Activated naive CD4-positive, alpha-beta T cell (primary cell): ENCODE measurements at regions not wholly inside any gene's neighbourhood (a gene's known extent, or its start where the extent isn't known, plus 50 kb on each side); places are given as distances from the start of the nearest gene placed in this dataset.
"Not testable (repeated sequence)": the region's sequence is repeated elsewhere in the genome, so short reads cannot be mapped to it uniquely, and the experiment has no call there.

ENCODE experiments used
- DNase-seq, 4 experiments: peaks; one replicate each; lab custom pipeline; 2025; lab: John Stamatoyannopoulos, UW

DNA sequence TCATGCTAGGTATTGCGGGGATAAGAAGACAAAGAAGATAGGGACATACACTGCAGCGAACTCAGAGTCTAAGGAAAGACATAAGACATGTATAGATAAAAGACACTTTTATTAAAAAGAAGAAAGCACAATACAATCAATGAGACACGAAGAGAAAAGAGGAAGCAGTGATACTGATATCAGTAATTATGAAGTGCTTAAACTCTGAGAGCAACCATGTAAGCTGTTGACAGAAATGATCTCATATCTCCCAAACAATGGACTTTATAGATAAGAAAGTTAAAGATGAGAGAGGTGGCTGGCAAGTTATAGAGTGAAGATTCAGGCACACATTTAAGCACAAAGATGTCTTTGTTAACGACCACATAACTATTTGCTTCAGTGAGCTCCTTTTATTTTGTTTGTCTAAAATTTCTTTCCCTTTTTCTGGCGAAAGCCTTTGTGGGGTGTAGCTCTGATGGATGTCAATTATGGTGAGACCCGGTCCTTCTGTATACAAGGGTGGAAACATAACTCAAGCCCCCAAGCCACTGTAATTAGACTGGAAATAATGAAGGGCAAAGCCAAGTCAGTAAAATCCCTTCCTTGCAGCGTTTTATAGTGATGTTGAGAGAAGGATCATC, 818.0 kb upstream of the SLC10A2 start:
- no peak for DNase-seq

DNA sequence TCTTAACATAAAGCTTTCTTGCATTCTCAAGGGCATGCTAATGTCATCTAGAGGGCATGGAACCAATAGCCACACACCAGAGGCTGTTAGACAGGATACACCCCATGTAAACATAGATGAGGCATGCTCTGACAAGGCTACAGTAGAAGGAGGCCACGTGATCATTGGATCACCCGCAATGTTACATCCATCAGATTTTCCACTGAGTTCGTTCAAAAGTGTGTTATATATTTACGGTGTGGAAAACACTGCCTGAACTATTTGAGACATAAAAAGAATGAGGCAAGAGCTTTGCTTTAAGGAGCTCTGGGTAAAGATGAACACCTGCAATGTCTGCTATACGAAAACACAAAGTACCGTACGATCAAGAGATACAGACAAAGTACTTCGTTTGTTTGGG, 817.5 kb upstream of the SLC10A2 start:
- no peak for DNase-seq

DNA sequence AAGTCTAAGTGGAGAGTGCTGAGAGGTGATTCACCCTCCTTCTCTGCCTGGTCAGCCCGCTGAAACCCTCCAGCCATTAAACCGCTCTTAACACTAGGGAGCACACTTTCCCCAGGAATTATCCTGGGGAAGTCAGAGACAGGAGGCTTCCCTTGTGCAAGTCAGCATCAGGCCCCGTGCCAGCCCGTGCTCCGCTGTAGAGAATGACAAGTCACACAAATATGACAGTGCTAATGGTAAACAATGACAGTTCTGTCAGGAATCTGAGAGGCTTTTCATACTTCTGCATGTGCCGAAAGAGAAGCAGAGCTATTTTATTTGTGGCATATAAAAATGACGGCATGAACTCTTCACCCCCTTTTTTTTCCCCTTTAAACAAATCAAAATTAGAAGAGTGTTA, 816.9 kb upstream of the SLC10A2 start:
- no peak for DNase-seq

DNA sequence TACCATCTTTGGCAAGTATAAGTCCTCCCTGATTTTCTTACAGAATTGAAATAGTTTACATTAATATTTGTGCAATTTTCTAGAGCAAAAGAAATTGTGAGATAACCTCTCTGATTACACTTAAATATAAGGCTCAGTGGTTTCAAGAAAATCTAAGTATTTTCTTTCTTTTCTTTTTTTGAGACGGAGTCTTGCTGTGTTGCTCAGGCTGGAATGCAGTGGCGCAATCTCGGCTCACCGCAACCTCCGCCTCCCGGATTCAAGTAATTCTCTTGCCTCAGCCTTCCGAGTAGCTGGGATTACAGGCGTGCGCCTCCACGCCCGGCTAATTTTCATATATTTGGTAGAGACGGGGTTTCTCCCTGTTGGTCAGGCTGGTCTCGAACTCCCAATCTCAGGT, 813.9 kb upstream of the SLC10A2 start:
- not testable (repeated sequence) for DNase-seq

DNA sequence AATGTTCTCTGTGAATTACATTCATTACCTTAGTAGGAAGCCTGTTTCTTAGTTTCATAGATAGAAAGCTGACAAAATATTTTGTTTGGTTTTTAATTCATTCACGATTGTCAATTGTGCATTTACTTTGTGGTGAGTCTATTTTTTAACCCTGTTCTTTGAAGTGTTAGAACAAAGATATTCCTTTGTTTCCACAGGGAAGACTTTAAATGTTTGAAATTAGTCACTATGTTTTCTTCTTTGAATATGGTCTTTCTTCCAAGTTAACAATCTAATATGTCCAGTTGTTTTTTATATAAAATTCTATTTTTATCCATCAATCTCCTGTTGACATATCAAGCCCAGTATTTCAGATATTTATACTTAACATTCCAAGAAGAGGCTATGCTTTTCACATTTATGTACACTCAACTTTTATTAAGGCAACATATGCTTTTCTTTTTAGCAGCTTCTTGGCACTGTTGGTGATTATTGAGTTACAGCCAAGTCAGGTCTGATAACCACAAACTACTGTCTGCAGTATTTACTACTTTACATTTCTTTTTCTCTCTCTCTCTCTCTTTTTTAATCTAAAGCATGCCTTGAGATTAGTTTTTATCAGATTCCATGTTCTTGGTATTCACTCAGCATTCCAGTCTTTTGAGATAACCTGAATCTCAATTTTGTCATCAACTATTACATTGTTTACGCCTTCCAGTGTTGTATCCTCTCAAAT, 812.8 kb upstream of the SLC10A2 start:
- DNase-seq, result no peak

DNA sequence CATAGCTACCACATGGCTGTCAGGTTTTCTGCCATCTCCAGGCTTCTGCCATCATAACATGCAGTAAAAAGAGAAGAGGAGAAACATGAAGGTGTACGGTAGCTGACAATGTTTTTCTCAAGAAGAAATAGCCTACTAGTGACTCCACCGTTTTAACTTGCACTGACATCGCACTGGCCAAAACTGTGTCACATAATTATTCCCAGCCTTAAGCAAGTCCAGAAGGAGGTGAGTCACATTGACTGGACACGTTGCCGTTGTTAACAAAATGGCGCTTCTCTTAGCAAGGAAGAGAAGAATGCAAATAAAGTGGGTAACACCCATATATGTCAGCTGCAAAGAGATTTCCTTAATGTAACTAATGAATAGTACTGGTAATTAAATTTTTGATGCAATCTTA, 810.4 kb upstream of the SLC10A2 start:
- DNase-seq, result no peak

DNA sequence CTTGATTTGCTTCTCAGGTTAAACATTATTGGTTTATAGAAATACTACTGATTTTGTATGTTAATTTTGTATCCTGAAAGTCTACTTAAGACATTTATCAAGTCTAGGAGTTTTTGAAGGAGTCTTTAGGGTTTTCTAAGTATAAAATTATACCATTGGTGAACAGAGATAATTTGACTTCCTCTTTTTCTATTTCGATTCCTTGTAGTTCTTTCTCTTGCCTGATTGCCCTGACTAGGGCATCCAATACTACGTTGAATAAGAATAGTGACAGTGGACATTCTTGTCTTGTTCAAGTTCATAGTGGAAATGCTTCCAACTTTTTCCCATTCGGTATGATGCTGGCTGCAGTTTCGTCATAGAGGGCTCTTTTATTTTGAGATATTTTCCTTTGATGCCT, 807.5 kb upstream of the SLC10A2 start:
- no peak for DNase-seq

DNA sequence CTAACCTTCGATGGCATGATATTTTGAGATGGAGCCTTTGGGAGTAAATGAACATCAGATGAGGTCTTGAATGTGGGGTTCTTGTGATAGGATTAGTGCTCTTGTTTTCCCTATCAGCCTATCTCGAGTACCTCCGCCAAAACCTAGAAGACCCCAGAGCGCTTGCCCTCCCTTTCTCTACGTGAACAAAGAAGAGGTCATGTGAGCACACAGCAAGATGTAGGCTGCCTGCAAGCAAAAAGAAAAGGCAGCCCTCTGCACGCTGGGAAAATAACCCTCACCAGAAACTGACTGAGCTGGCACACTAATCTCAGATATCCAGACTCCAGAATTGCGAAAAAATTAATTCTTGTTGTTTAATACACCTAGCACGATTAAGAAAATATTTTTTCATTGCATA, 799.8 kb upstream of the SLC10A2 start:
- DNase-seq, result no peak

DNA sequence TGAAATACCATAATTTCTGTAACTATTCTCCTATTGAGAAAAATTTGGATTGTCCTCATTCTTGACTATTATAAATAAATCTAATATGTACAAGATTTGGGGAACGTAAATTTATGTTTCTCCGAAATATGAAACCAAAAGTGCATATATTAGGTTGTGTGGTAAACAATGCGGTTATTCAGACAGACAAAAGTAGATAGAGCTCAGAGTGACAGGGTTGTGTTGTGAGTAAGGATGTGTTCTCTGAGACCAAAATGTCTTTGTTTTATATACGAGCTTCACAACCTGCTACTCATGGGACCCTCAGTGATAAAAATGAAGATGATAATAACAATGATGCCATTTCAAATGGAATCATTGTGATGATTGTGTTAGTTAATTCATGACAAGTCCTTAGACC, 796.3 kb upstream of the SLC10A2 start:
- DNase-seq, result no peak

DNA sequence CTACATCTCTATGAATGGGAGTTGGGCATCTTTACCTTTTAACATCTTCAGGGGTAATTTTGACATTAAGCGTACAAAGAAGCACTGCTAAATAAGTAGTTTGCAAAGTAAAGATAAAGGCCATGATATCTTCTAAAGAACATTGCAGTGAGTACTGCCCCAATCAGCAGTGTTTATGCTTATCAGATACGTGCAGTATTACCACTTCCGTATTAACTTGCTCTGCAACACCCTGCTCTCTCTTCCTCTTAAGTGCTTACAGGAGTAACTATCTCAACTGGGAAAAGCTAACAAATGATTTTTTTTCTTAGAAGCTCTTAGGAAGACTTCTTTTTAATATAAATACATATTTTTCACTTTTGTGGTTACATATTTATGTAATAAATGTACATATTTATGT, 793.7 kb upstream of the SLC10A2 start:
- no peak for DNase-seq

DNA sequence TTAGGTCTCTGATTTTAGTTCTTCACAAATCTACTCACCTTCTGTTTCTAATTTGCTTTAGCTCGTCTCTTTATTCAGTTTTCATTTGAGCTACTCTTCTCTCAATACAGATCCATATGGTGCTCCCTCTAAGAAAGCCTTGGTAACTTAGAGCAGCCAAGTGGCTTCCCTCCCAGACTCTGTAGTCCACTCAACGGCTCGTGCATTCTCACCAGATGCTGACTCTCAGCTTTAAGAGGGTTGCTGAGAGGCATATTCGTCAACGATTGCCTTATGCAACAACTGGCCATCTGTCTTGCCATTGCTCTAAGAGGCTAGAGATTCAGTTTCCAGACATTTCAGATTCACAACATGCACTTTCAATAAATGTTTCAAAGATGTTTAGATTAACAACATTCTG, 785.8 kb upstream of the SLC10A2 start:
- no peak for DNase-seq

DNA sequence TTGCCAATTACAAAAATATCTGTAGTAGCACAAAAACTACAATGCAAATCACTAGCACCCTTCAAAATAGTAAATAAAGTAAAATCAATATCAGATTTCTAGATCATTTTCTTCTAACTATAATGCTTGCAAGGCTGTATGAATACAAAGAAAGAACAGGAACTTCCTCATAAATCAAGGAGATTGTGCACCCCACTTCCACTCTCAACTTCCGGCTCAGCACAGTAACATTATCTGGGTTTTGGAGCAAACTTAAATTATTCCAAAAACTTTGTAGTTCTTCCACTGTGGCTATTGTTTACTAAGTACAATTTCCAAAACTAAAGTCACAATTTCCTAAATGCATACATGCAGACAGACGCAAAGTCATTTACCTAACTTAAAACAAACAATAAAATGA, 778.3 kb upstream of the SLC10A2 start:
- DNase-seq, result no peak

DNA sequence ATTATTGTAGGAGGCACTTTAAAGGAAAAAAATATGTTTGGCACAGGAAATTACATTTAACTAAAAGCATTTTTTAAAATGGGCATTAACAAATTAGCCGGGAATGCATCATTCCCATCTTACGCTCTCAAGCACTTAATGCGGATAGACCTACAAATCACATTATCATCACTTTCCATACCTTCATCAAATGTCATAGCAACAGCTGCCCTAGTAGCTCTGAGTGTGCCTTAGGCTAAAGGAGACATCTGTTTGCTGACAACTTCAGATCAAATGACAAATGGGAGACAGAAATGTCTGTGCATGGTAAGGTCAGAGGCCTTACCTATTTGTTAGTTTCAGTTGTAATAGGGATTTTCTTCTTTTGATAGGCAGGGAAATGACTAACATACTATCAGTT, 773.2 kb upstream of the SLC10A2 start:
- no peak for DNase-seq

DNA sequence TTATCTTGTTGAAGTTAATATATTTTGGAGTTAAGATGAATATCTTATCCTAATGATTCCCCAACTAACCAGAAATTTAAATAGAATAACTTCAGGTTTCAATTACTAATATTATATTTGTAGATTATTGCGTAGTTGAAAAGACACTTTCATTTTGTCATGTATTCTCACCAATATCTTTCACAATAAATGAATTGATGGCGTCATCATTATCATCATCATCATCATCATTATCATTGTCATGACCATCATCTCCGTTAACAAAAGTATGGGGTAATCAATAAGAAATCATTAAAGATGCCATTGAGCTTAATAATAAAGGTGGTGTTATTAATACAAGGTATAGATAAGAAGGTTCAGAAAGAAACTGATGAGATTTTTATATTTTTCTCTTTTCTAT, 768.8 kb upstream of the SLC10A2 start:
- no peak for DNase-seq

DNA sequence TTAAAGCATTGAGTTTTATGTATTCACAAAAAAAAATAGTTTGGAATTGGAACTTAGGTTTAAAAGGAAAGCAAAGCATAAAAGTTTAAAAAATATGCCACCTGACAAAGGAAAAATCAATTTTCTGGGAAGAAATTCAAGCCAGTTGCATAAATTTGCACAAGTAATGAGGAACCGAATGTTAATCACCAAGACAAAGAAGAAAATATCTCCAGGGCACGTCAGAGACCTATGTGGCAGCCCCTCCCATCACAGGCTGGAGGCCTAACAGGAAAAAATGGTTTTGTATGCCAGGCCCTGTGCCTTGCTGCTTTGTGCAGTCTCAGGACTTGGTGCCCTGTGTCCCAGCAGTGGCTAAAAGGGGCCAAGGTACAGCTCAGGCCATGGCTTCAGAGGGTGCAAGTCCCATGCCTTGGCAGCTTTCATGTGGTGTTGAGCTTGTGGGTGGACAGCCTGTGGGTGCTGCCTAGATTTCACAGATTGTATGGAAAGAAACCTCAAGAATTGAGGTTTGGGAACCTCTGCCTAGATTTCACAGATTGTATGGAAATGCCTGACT, 767.2 kb upstream of the SLC10A2 start:
- DNase-seq, result no peak

DNA sequence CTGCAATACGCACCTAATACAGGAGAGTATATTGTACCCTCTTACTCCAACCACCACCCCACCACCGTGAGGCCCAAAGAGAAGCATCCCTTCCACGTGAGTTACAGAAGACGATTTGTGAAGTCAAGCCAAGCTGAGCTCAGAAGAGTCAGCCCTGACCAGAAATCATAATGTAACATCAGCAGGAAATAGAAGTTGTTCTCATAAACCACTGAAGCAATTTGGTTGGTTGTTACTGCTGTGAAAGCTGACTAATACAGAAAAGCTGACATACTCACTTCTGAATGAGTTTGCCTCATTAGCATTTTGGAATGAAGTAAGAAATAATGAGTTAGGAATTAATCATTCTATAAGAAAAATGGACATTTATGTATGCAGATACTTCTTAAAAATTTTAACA, 749.4 kb upstream of the SLC10A2 start:
- no peak for DNase-seq

DNA sequence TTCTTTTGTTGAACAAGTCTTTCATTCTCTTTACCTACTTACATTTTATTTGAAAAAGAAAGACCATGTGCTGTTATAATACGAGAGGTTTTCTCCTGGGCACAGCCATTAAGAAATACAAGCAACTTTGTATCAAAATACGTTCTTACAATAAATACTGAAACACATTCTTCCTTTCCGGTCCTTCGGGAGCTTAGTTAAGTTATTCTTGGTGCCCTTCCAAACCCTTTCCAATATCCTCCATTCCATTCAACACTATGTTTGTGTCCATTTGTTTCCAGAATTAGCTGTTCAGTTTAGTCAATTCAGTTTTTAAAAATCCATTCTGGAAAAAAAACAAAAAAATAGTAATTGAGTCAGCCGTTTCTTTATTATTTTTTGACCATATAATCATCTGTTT, 746.8 kb upstream of the SLC10A2 start:
- no peak for DNase-seq

DNA sequence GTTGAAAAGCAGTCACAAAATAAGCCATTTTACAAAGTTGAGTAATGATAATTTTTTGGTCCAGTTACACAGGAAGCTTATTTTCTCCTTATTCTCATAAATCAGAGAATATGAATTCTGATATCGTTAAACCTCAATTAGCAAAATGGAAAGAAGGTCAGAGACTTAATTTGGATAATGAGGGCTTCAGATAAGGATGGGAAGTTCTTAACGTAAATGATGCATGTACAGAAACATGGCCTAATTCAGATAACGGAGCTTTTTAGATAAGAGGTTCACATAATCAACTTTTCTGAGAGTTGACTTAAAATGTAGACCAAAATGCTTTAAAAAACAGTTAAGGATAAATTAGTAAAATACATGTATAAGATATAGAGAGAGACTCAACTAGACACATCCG, 746.3 kb upstream of the SLC10A2 start:
- no peak for DNase-seq

DNA sequence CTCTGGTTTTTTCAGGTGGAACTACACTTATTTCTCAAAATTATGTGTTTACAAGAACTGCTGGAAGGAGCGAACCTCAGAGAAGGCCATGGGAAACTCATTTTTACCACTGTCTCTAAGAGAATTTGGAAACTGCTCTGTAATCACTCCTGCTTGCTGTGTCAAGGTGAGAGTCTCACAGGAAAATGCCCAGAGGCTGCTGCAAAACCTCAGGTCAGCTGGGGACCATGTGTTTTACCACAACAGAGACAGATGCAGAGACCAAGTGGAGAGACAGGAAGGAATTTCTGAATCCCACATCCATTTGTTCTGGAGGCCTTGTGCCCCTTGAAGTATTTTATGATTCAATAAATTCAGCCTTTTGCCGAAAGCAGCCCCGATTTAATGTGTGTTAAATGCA, 743.8 kb upstream of the SLC10A2 start:
- DNase-seq, result no peak

DNA sequence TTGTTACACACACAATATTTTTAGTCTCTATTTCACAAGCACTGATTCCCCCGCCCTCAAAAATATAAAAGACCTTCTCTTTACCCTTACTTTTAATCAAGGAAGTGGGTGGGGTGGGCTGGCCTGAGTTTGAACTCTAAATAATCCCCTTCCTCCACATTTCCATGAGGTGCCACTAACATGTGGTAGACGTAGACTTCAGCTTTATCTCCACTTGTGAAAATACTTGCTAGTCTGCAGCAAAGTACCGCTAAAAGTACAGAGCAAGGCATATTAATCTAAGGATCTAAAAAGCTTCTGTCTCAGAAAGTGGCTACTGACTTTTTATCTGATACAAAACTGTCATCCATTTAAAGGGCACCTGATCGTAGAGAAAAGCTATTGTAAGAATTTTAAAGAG, 739.6 kb upstream of the SLC10A2 start:
- no peak for DNase-seq

DNA sequence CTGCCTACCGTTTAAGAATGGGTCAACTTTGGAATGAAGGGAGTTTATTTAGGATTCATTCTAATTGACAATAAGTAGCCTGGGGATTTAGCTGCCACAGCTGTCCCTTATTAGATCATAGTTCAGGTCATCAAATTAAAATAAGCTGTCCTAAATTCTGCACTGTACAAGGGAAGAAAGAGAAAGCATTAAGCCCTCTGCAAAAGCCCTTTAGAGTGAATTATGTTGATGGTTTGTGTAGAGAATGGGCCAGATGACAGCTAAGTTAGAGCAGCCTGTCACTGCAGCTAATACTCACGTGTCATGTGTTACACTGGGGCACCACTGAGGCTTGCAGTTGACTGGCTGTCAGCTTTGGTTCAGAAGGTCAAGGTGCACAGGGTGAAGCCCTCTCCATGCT, 737.1 kb upstream of the SLC10A2 start:
- DNase-seq, result no peak

DNA sequence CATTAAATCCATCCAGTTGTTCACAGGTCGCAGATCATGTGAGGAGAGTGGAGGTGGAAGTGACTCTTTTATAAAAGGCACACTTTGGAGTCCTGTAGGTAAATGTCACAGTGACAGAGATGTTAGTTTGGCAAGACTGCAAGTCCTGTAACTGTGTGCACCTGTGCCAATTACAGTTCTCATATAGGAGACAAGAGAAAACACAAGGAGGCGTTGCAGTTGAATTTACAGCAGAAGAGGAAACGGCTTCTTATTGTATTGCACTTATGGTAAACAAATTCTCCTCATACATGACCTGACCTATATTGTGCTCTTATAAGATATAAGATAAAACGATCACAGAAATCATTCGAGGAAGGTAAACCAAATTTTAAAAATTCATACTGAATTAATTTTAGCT, 732.8 kb upstream of the SLC10A2 start:
- DNase-seq, result no peak

DNA sequence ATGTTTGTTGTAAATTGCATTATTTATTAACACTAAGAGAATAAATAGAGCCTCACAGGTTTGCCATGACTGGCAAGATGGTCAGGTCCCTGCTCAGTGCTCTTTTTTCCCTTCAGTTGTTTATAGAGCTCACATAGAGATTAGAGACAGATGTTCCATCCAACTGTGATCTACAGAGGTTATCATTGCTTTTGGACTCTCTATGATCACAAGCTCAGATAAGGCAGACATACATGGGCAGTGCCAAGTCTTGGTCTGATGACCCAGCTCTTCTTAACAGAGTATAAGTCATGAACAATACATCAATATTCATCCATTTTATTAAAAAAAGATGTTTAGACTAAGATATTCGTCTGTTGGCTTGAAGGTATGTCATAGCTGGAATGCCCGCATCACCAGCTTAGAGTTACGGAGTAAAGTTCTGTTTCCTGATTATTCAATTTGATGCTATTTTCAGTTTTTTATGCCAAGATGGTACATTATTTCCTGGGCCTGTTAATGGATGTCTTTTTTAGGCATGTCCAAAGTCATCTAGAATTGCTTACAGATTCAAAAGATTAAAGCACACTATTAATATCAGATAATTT, 729.8 kb upstream of the SLC10A2 start:
- no peak for DNase-seq

DNA sequence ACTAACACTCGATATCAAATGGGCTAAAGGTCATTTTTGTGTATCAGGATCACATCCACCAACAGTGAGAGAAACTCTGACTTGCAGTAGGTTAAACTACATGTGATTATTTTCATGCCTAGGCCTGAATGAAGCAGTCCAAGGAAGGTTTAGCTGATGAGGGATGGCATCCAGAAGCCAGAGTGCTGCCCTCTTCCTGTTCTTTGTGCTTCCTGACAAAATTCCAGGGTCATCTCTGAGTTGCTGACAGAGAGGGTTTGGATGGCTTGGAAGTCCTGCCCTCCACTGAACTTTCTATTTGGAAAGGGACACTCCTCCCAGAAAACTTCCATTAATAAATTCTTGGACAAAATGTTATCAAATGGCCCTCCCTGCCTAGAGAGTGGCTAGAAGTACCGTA, 728.3 kb upstream of the SLC10A2 start:
- DNase-seq, result no peak
